Type B pancreatic cell (in vitro differentiated cells): ENCODE measurements at regions not wholly inside any gene's neighbourhood (a gene's known extent, or its start where the extent isn't known, plus 50 kb on each side); places are given as distances from the start of the nearest gene placed in this dataset.

ENCODE experiments used
- DNase-seq: peaks from one replicate; pipeline ENCODE4 v3.0.0; 2021; ENCODE audit warnings: mixed read lengths; ENCODE audit not compliant: unreplicated experiment; ENCODE audit errors: extremely low spot score
- H3K27ac Mint-ChIP-seq: 2 replicates; pipeline ENCODE4 v1.8.0; 2021; ENCODE audit warnings: mild to moderate bottlenecking, mixed read lengths
- H3K27me3 Mint-ChIP-seq: 2 replicates; pipeline ENCODE4 v1.8.0; 2021; ENCODE audit warnings: mixed read lengths
- H3K36me3 Mint-ChIP-seq: 2 replicates; pipeline ENCODE4 v1.8.0; 2021; ENCODE audit warnings: mixed read lengths
- H3K4me1 Mint-ChIP-seq: one replicate; pipeline ENCODE4 v1.8.0; 2021; ENCODE audit warnings: mixed read lengths; ENCODE audit not compliant: unreplicated experiment
- H3K4me3 Mint-ChIP-seq: 2 replicates; pipeline ENCODE4 v1.8.0; 2021; ENCODE audit warnings: mild to moderate bottlenecking, mixed read lengths
- H3K9me3 Mint-ChIP-seq: 2 replicates; pipeline ENCODE4 v1.8.0; 2021; ENCODE audit warnings: mixed read lengths
- CTCF ChIP-seq: fragments of 200-600 bp; sonication (generic); conservative IDR thresholded peaks from 2 replicates; pipeline ENCODE4 v1.5.0; 2021; ENCODE audit warnings: antibody characterized with exemption, mild to moderate bottlenecking

GRCh38 chr6:134740473-134741199, 209.3 kb downstream of the ALDH8A1 start:
- H3K36me3 Mint-ChIP-seq: no peaks in the 10 kb centered on the region
- peaks cover 26% of the 10 kb centered on the region for H3K4me1 Mint-ChIP-seq
- H3K9me3 Mint-ChIP-seq: no peaks in the 10 kb centered on the region
- TF ChIP-seq CTCF: no peak
- H3K27me3 Mint-ChIP-seq: no peaks in the 10 kb centered on the region
- H3K4me3 Mint-ChIP-seq: no peak overlapping the region
- DNase-seq: no peak
- no peak overlapping the region for H3K27ac Mint-ChIP-seq

- no peaks in the 10 kb centered on the region for H3K27me3 Mint-ChIP-seq
- TF ChIP-seq CTCF: no peak
These were observed 209.9 kb downstream of the ALDH8A1 start for GRCh38 chr6:134740027-134740373.

GRCh38 chr6:134739299-134740026, 210.4 kb downstream of the ALDH8A1 start:
- H3K36me3 Mint-ChIP-seq: no peaks in the 10 kb centered on the region
- no peaks in the 10 kb centered on the region for H3K27me3 Mint-ChIP-seq
- no peak overlapping the region for H3K27ac Mint-ChIP-seq
- TF ChIP-seq CTCF: no peak
- peaks cover 26% of the 10 kb centered on the region for H3K4me1 Mint-ChIP-seq
- H3K9me3 Mint-ChIP-seq: no peaks in the 10 kb centered on the region
- no peak for DNase-seq
- H3K4me3 Mint-ChIP-seq: no peak overlapping the region

More at GRCh38 chr6:134740027-134740373, 209.9 kb downstream of the ALDH8A1 start:
- DNase-seq: no peak
- Mint-ChIP-seq H3K9me3 (no peaks in the 10 kb centered on the region), H3K36me3 (no peaks in the 10 kb centered on the region), H3K27ac (no peak overlapping the region), H3K4me3 (no peak overlapping the region), H3K4me1 (peaks cover 26% of the 10 kb centered on the region)

- Mint-ChIP-seq H3K9me3 (no peaks in the 10 kb centered on the region), H3K27ac (no peak overlapping the region)
These were observed 211.6 kb downstream of the ALDH8A1 start for GRCh38 chr6:134738211-134738885.

GRCh38 chr6:134735461-134735860, 214.4 kb downstream of the ALDH8A1 start:
- H3K9me3 Mint-ChIP-seq: no peaks in the 10 kb centered on the region
- peaks cover 17% of the 10 kb centered on the region for H3K4me1 Mint-ChIP-seq
- no peak overlapping the region for H3K4me3 Mint-ChIP-seq
- no peak for TF ChIP-seq CTCF
- H3K36me3 Mint-ChIP-seq: no peaks in the 10 kb centered on the region
- no peaks in the 10 kb centered on the region for H3K27me3 Mint-ChIP-seq
- H3K27ac Mint-ChIP-seq: no peak overlapping the region
- DNase-seq: no peak

More at GRCh38 chr6:134738211-134738885, 211.6 kb downstream of the ALDH8A1 start:
- Mint-ChIP-seq H3K4me1 (peaks cover 26% of the 10 kb centered on the region), H3K27me3 (no peaks in the 10 kb centered on the region), H3K36me3 (no peaks in the 10 kb centered on the region), H3K4me3 (no peak overlapping the region)
- no peak for DNase-seq
- no peak for TF ChIP-seq CTCF
